ENCODE measurements at regions not wholly inside any gene's neighbourhood (a gene's known extent, or its start where the extent isn't known, plus 50 kb on each side); places are given as distances from the start of the nearest gene placed in this dataset.

GRCh38 chrX:69303231-69303630, 138.0 kb upstream of the PJA1 start:
- Histone ChIP-seq H4K8ac (replicated peaks; ENCODE audit: insufficient read length, low read depth, low read length) (no peak overlapping the region), H2AK5ac (ENCODE audit: insufficient read length, low read length) (no peak overlapping the region), H3T11ph (ENCODE audit: low read length) (no peak overlapping the region), H3K56ac (ENCODE audit: insufficient read length, low read depth, low read length) (no peak overlapping the region), H3K9me3 (ENCODE audit: control insufficient read depth, low read depth, low read length) (no peaks in the 10 kb centered on the region), H3K23ac (ENCODE audit: insufficient read length, low read depth, low read length) (no peak overlapping the region), H2BK5ac (ENCODE audit: insufficient read length, low read length) (no peak overlapping the region), H3K79me2 (ENCODE audit: insufficient read depth, low read length) (no peaks in the 10 kb centered on the region), H2BK15ac (ENCODE audit: low read depth, low read length) (no peak overlapping the region), H3K14ac (ENCODE audit: insufficient read depth, low read length) (no peak overlapping the region), H3K9ac (ENCODE audit: extremely low read depth, insufficient read length, low read length) (no peak overlapping the region), H4K20me1 (ENCODE audit: control insufficient read depth, insufficient read depth, insufficient read length) (no peaks in the 10 kb centered on the region), H4K91ac (ENCODE audit: insufficient read length, low read depth, low read length) (no peak overlapping the region), H3K79me1 (ENCODE audit: insufficient read depth, low read depth, low read length, poor library complexity, severe bottlenecking) (no peaks in the 10 kb centered on the region), H3K4me2 (ENCODE audit: insufficient read depth, insufficient read length, low read length) (no peak overlapping the region), H3K27me3 (ENCODE audit: insufficient read depth, low read length) (no peaks in the 10 kb centered on the region), H3K4me1 (ENCODE audit: insufficient read depth, low read length) (peaks cover 1% of the 10 kb centered on the region; the same call in 1 of the 2 replicates), H3K23me2 (ENCODE audit: insufficient read length, low read depth, low read length, poor library complexity, severe bottlenecking) (no peaks in the 10 kb centered on the region), H3K4ac (ENCODE audit: low read depth, low read length) (no peak overlapping the region), H2BK12ac (ENCODE audit: insufficient read length, low read depth, low read length) (no peak overlapping the region), H3K27ac (ENCODE audit: insufficient read length, low read depth, low read length) (no peak overlapping the region), H2BK20ac (ENCODE audit: low read depth, low read length, poor library complexity, severe bottlenecking) (no peak overlapping the region), H3K18ac (ENCODE audit: insufficient read length, low read depth, low read length) (no peak overlapping the region), H2BK120ac (ENCODE audit: low read depth, low read length, poor library complexity, severe bottlenecking) (no peak overlapping the region), H2AFZ (ENCODE audit: low read length) (no peak overlapping the region), H4K5ac (ENCODE audit: insufficient read length, low read depth, low read length) (no peak overlapping the region)
- WGBS (ENCODE audit: extremely low coverage, insufficient read length, low lambda C conversion rate), result no CpG with 5 or more reads among the region's 1 CpG
- Mint-ChIP-seq H3K4me1 (peaks cover 18 to 37% of the 10 kb centered on the region in 2 experiments), H3K4me3 (no peak overlapping the region), H3K27ac (no peak overlapping the region), H3K9me3 (peaks cover 68 to 77% of the 10 kb centered on the region in 2 experiments), H3K36me3 (ENCODE audit: insufficient read depth in 1 of 3, low read depth in 3 of 3) (peaks cover 0 to 4% (median 2%) of the 10 kb centered on the region in 3 experiments; a peak in 5 of 7 replicates), H3K27me3 (ENCODE audit: low read depth) (peaks cover 65% of the 10 kb centered on the region)
- DNase-seq, result no peak
- TF ChIP-seq, protein P1, sequence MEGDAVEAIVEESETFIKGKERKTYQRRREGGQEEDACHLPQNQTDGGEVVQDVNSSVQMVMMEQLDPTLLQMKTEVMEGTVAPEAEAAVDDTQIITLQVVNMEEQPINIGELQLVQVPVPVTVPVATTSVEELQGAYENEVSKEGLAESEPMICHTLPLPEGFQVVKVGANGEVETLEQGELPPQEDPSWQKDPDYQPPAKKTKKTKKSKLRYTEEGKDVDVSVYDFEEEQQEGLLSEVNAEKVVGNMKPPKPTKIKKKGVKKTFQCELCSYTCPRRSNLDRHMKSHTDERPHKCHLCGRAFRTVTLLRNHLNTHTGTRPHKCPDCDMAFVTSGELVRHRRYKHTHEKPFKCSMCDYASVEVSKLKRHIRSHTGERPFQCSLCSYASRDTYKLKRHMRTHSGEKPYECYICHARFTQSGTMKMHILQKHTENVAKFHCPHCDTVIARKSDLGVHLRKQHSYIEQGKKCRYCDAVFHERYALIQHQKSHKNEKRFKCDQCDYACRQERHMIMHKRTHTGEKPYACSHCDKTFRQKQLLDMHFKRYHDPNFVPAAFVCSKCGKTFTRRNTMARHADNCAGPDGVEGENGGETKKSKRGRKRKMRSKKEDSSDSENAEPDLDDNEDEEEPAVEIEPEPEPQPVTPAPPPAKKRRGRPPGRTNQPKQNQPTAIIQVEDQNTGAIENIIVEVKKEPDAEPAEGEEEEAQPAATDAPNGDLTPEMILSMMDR (conservative IDR thresholded peaks at IDR 0.05), result no peak
